Endothelial cell (in vitro differentiated cells): ENCODE measurements at regions not wholly inside any gene's neighbourhood (a gene's known extent, or its start where the extent isn't known, plus 50 kb on each side); places are given as distances from the start of the nearest gene placed in this dataset.
"Not testable (repeated sequence)": the region's sequence is repeated elsewhere in the genome, so short reads cannot be mapped to it uniquely, and the experiment has no call there.

Source experiments
- DNase-seq: peaks from one replicate; pipeline ENCODE4 v3.0.0; 2021; ENCODE audit warnings: low spot score
- H3K27ac Mint-ChIP-seq: one replicate; pipeline ENCODE4 v1.8.0; 2021; ENCODE audit warnings: mixed read lengths, inconsistent platforms; ENCODE audit not compliant: unreplicated experiment
- H3K27me3 Mint-ChIP-seq: one replicate; pipeline ENCODE4 v1.8.0; 2021; ENCODE audit warnings: mild to moderate bottlenecking, moderate library complexity, mixed read lengths, inconsistent platforms; ENCODE audit not compliant: unreplicated experiment
- H3K36me3 Mint-ChIP-seq: one replicate; pipeline ENCODE4 v1.8.0; 2021; ENCODE audit warnings: mild to moderate bottlenecking, low read depth, mixed read lengths, inconsistent platforms; ENCODE audit not compliant: unreplicated experiment
- H3K4me1 Mint-ChIP-seq: one replicate; pipeline ENCODE4 v1.8.0; 2021; ENCODE audit warnings: mild to moderate bottlenecking, mixed read lengths, inconsistent platforms; ENCODE audit not compliant: unreplicated experiment
- H3K4me3 Mint-ChIP-seq: one replicate; pipeline ENCODE4 v1.8.0; 2021; ENCODE audit warnings: mild to moderate bottlenecking, mixed read lengths, inconsistent platforms; ENCODE audit not compliant: unreplicated experiment
- H3K9me3 Mint-ChIP-seq: one replicate; pipeline ENCODE4 v1.8.0; 2021; ENCODE audit warnings: mixed read lengths, inconsistent platforms; ENCODE audit not compliant: unreplicated experiment
- TF ChIP-seq, protein P1 (sequence below): fragments of 200-600 bp; sonication (generic); IDR thresholded peaks from one replicate; pipeline ENCODE4 v1.5.0; 2021; ENCODE audit warnings: antibody characterized with exemption; ENCODE audit not compliant: unreplicated experiment

DNA sequence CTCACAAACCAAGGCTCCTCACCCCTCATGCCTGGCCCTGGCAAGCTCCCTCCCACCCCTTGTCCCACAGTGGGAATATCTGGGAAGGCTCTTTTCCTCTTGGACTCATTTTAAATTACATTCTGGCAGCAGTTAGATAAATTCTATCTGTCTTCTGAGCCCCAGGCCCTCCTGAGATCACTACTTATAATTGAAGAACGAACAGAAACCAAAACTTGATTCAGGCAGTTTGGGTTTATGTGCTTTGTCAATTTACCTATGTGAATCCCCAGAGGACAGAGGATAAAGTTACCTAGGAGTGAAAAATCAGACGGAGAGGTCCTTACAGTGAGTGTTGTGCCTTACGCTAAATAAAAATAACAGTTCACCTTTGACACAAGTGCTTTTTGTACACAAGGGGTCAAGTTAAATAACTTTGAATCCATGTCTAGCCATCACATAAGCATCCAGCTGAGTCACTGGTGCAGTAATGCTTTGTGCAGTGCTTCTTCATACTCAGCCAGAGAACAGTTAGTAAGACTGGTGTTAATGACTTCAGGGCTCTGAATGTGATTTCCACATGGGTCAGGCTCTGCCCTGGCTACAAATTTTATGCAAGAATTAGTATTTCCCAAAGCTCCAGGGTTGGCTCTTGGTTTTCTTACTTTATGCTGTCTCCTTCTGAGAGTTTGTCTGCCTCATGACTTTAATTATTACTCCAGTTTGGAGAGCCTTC, 329.3 kb downstream of the INSIG2 start:
- H3K4me3 Mint-ChIP-seq: no peak overlapping the region
- no peak overlapping the region for H3K27ac Mint-ChIP-seq
- H3K36me3 Mint-ChIP-seq: peaks cover 4% of the 10 kb centered on the region
- no peaks in the 10 kb centered on the region for H3K4me1 Mint-ChIP-seq
- no peak for DNase-seq
- peaks cover 1% of the 10 kb centered on the region for H3K27me3 Mint-ChIP-seq
- TF ChIP-seq, protein P1, sequence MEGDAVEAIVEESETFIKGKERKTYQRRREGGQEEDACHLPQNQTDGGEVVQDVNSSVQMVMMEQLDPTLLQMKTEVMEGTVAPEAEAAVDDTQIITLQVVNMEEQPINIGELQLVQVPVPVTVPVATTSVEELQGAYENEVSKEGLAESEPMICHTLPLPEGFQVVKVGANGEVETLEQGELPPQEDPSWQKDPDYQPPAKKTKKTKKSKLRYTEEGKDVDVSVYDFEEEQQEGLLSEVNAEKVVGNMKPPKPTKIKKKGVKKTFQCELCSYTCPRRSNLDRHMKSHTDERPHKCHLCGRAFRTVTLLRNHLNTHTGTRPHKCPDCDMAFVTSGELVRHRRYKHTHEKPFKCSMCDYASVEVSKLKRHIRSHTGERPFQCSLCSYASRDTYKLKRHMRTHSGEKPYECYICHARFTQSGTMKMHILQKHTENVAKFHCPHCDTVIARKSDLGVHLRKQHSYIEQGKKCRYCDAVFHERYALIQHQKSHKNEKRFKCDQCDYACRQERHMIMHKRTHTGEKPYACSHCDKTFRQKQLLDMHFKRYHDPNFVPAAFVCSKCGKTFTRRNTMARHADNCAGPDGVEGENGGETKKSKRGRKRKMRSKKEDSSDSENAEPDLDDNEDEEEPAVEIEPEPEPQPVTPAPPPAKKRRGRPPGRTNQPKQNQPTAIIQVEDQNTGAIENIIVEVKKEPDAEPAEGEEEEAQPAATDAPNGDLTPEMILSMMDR: no peak
- H3K9me3 Mint-ChIP-seq: peaks cover 5% of the 10 kb centered on the region

DNA sequence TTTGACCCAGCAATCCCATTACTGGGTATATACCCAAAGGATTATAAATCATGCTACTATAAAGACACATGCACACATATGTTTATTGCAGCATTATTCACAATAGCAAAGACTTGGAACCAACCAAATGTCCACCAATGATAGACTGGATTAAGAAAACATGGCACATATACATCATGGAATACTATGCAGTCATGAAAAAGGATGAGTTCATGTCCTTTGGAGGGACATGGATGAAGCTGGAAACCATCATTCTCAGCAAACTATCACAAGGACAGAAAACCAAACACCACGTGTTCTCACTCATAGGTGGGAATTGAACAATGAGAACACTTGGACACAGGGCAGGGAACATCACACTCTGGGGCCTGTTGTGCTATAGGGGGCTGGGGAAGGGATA, 326.9 kb downstream of the INSIG2 start:
- H3K27ac Mint-ChIP-seq, DNase-seq, H3K27me3 Mint-ChIP-seq, H3K9me3 Mint-ChIP-seq, H3K4me3 Mint-ChIP-seq, H3K36me3 Mint-ChIP-seq, H3K4me1 Mint-ChIP-seq: not testable (repeated sequence)

DNA sequence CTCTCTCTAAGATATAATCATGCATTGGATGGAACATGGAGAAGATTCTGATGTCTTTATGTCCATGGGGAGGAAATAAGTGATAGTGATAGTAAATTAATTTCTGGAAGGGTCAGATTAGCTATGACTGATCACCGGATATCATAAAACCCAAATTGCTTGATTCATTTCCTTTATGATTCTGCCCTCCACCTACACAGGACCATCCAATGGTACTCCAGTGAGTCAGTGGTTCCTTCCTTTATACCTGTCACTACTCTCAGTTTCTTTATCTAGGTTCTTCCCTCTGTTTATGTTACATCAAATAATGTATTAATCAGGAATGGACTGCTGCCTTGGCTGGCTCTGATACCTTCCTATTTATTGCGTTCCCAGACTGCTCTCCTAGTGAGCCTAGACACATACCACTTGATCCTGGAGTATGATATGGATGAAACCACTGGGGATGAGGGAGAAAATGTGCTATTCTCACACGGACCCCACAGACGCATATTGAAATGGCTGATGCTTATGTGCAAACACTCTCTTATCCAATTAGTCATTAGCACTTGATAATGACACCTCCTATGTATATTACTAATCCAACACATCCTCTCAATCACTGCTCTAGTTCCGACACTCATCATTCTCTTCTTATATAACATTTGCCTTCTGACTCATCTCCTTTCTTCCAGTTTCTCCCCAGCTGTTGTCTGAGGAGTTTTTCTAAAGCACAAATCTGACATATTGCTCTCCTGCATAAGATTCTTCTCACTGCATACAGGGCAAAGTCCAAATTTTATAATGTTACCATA, 315.6 kb downstream of the INSIG2 start:
- Mint-ChIP-seq H3K27me3 (peaks cover 5% of the 10 kb centered on the region), H3K4me3 (no peak overlapping the region), H3K9me3 (no peaks in the 10 kb centered on the region), H3K4me1 (no peaks in the 10 kb centered on the region), H3K27ac (no peak overlapping the region), H3K36me3 (no peaks in the 10 kb centered on the region)
- DNase-seq: no peak
- TF ChIP-seq, protein P1: no peak

DNA sequence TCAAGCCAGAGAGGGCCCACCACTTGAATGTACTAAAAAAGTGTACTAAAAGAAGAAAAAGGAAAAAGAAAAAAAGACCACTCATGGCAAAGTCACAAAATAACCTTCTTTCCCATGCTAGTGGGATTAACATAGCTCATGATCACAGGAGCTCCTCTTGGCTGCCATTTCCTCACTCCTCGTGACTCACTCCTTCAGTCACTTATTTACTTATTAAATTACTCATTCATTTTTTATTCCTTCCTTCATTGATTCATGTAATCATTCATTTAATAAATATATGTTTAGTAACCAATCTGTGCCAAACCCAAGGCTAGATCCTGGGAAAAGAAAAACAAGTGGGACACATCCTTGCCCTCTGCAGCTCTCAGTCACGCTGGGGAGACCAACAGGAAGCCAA, 300.5 kb downstream of the INSIG2 start:
- peaks cover 3% of the 10 kb centered on the region for H3K27me3 Mint-ChIP-seq
- no peak overlapping the region for H3K4me3 Mint-ChIP-seq
- DNase-seq: no peak
- TF ChIP-seq, protein P1: no peak
- no peaks in the 10 kb centered on the region for H3K9me3 Mint-ChIP-seq
- H3K36me3 Mint-ChIP-seq: no peaks in the 10 kb centered on the region
- H3K4me1 Mint-ChIP-seq: no peaks in the 10 kb centered on the region
- no peak overlapping the region for H3K27ac Mint-ChIP-seq

DNA sequence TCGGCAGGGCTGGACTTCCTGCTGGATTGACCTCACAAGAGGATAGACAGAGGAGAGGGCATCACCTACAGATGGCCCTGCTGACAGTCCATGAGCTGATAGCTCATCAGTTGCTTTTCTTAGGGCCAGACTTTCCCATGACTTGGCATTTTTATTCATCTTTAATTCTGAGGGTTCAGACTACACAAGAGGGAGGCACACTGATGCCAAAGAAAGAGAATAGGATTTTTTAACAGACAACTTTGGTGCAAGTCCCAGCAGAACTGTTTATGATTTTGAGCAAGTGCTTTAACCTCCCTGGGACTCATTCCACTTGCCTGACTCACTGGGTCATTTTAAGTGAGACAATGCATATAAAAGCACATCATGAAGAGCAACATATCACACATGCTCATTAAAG, 299.2 kb downstream of the INSIG2 start:
- no peaks in the 10 kb centered on the region for H3K9me3 Mint-ChIP-seq
- peaks cover under 1% of the 10 kb centered on the region for H3K27me3 Mint-ChIP-seq
- TF ChIP-seq, protein P1: no peak
- no peaks in the 10 kb centered on the region for H3K36me3 Mint-ChIP-seq
- H3K4me3 Mint-ChIP-seq: no peak overlapping the region
- DNase-seq: no peak
- H3K27ac Mint-ChIP-seq: no peak overlapping the region
- no peaks in the 10 kb centered on the region for H3K4me1 Mint-ChIP-seq
